HG03280 (cell line): ENCODE measurements at regions not wholly inside any gene's neighbourhood (a gene's known extent, or its start where the extent isn't known, plus 50 kb on each side); places are given as distances from the start of the nearest gene placed in this dataset.
"Not testable (repeated sequence)": the region's sequence is repeated elsewhere in the genome, so short reads cannot be mapped to it uniquely, and the experiment has no call there.

Experiments used
- ATAC-seq: cut with Tn5 transposase; IDR thresholded peaks from one replicate; pipeline ENCODE4 v1.9.1; 2021; ENCODE audit warnings: mild to moderate bottlenecking, moderate library complexity; ENCODE audit not compliant: unreplicated experiment

DNA sequence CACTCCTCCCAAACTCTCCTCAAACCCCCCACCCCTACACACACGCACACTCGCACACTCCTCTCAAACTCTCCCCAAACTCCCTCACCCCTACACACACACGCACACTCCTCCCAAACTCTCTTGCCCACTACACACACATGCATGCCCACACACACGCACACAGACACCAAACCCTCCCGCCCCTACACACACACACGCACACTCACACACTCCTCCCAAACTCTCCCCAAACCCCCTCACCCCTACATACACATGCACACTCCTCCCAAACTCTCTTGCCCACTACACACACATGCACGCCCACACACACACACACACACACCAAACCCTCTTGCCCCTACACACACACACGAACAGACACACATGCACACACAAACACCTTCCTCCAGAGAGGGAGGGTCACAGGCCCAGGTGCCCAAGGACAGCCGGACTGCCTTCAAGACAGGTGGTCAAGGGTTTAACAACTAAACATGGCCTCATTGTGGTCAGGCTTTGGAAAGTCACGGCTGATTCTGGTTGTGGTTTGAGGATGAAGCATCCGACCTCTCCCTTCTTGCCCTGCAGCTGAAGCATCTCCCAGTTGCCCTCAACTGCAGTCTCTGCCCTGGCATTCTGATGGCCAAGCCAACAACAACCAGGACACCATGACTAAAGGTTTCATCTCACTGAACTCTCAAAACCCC, 72.3 kb upstream of the SNTG2 start:
- no peak for ATAC-seq

DNA sequence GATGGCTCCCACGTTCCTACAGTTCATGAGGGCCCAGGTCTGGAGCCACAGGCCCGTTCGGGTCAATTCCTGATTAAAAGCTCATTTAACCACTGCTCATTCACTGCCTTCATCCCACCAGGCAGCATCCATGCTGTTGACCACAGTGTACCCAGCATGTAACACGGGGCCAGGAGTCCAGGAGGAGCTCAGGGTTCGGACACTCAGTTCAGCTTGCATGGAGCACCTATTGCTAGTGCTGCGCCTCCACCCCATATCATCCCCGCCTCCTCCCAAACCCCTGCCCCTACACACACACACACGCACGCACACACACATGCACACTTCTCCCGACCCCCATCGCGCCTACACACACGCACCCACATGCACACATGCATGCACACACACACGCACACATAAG, 72.9 kb upstream of the SNTG2 start:
- no peak for ATAC-seq

DNA sequence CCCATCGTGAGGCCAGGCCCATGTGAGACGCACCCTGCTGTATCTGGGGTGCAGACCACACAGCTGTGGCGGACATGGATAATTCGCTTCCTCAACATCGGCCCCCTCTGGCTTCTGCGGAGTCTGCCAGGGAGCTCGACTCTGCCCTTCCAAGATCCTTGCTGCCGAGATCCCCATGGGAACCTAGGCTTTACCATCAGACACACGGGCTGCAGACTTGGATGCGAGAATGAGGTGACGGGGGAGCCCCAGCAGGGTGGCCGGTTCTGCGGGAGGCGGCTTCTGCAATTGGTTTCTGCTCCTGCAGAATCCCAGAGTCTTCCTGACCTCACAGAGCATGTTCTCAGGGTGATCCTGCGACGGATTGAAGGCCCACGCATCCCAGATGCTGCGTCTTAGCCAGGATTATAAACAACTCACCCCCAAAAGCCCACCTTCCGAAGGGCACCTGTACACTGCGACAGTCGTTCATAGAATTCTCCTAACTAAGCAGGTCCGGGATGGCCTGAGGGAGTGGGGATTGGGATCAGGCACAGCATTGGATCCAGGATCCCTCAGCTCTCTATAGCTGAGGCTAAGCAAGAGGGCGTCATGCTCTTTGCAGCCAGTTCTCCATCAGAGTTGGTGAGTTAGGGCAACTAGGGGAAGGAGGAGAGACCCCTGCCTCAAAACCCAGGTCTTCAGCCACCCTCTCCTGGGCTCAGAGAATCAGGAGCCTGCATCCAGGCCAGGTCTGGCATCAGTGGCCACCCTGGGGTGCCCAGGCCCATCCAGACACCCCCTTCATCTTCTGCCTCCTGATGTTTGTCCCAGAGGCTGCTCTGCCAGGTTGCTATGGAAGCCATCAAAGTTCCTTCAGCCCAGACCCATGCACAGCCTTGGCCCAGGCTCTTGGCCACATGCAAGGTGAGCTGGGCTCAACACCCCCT, 74.7 kb upstream of the SNTG2 start:
- no peak for ATAC-seq

DNA sequence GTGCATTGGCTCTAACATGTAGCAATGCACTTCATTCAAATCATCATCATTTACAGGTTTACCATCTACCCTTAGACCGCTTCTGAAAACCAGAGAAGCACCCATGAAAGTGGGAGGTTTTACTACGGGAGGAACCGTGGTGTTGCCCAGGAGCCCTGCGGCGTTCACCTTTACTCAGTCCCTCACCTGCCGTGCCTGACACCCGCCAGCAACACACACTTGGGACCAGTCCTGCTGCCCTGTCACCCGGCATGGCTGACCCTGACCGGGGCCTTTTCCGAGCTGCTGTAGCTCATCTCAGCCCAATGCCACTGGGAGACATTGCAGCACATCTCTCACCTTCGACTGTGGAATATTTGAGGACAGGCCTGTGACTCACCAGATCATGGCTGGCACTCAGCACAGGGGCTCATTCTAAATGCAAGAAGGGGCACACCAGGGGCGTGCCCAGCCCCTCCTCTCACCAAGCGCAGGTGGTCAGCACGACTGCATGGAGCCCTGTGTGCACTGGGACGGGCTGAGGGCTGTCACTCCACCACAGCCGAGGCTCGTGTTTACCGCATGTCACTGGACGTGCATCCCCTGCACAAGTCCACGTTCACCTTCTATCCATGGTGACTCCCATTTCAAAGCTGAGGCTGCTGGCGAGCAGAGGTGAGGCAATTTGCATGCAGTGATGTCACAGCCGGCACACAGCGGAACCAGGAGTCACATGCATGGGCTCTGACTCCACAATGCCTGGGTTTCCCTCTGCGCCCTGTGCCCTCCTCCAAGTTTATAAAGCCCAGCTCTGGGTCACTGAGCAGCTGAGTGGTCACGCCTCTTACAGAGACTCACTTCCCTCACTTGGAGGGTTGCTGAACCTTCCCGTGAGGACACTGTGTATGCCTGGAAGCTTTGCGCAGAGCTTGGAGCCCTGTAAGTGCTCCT, 76.7 kb upstream of the SNTG2 start:
- ATAC-seq, result no peak

DNA sequence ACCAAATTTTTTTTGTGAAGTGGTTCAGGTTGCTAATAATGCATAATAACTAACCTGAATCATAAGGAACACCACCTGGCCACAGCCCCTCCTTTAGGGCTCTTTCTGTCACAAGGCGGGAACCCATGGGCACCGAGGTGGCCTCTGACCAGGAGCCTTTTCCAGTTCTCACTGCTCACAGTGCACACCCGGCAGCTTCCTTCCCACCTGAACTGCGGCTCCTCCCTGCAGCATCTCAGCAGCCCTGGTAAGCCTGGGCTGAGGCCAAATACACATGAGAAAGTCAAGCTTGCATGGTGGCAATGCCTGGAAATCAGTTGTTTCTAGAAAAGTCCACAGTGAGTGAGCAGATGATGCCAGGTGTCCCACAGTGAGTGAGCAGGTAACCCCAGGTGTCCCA, 77.6 kb upstream of the SNTG2 start:
- no peak for ATAC-seq

DNA sequence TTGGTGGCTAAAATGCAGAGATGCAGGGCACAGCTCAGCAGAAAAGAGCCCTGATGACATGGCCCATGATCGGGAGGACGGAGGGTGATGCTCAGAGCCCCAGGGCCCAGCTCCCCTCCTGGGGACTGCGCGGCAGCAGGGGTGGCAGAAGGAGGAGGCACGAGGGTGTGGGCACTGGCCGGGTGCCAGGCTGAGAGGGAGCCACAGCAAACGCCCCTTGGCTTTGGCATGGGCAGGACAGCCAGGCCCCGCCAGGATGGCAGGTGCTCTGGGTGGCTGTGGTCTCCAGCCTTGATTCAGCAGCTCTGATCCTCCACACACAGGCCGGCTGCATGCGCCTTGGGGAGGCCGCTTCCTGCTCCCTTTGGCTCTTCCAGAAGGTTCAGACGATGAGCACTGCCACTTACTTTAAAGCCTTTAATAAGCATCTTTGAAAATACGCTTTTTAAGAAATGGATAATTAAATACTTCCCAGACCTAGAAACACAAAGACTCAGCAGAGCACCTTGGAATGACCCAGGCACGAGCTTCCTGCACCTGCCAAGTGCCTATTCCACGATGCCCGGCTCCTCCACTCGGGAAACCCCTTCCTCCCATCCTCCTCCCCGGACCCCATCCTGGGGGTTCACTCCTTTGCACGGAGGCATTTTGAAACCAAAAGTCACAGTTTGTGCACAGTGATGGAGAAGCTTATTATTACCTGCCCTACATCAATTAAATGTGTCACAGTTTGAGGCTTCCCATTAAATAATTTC, 78.5 kb upstream of the SNTG2 start:
- ATAC-seq, result no peak

DNA sequence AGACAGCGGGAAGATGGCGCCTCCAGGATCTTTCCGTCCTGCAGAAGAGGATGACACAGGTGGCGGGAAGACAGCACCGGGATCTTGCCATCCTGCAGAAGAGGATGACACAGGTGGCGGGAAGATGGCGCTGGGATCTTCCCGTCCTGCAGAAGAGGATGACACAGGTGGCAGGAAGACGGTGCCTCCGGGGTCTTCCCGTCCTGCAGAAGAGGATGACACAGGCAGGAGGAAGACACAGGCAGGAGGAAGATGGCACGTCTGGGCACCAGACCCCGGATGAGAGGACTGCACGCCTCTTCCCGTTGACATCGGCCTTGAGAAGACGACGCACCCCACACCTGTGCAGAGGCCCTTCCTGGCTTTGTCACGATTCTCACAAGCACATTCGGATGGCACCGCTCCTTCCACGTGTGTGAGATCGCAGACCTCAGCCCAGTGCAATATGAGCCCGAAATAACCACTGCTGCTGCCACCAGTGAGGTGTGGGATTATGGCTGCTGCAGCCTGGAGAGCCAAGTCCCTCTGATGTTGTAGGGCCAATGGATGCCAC, 79.4 kb upstream of the SNTG2 start:
- ATAC-seq, result no peak

DNA sequence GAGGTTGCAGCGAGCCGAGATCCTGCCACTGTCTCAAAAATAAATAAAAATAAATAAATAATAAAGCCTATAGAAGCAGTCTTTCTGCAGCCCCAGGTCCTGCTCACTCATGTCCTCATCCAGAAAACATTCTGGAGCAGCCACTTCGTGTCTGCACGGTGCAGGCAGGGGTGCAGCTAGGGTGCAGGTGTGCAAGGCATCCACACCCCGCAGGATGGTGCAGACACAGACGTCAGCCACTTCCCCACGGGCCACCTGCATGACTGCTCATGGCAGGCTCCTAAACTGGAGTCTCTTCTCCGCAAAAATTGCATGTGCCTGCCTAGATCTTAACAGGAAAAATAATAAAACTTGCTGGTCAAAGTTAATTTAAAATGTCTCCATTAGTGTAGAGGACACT, 80.2 kb upstream of the SNTG2 start:
- ATAC-seq, result no peak

DNA sequence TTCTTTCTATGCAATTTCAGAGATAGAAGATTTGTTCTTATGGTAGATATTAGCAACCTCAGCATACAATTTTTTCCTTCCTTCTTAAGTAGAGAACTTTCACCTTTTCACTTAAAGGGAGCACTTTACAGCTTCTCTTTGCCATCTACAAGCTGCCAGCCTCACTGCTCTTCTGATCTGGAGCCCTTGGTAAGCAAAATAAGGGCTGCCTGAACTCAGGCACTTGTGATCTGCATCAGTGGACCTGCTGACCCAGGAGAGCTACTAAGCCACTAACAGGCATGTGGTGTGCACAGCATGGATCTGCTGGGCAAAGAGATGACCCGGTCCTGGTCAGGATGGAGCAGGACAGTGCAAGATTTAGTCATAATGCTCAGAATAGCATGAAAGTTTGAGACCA, 80.8 kb upstream of the SNTG2 start:
- no peak for ATAC-seq

DNA sequence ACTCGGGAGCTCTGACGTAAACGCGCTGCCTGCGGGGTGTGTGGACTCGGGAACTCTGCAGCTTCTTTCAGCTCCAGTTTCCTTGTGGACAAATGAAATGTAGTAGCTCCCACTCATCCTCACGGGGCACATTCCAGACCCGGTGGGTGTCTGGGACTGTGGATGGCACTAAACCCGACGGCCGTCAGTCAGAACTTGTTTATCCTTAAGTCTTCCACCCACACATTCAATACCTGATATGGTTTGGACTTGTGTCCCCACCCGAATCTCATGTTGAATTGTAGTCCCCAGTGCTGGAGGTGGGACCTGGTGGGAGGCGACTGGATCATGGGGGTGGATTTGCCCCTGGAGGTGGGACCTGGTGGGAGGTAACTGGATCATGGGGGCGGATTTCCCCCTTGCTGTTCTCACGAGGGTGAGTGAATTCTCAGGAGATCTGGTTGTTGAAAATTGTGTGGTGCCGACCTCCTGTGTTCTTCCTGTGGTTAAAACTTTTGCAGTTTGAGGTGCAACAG, 81.2 kb upstream of the SNTG2 start:
- ATAC-seq, result no peak

DNA sequence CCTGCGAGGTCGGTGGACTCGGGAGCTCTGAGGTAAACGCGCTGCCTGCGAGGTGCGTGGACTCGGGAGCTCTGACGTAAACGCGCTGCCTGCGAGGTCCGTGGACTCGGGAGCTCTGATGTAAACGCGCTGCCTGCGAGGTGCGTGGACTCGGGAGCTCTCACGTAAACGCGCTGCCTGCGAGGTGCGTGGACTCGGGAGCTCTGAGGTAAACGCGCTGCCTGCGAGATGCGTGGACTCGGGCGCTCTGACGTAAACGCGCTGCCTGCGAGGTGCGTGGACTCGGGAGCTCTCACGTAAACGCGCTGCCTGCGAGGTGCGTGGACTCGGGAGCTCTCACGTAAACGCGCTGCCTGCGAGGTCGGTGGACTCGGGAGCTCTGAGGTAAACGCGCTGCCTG, 81.8 kb upstream of the SNTG2 start:
- not testable (repeated sequence) for ATAC-seq

DNA sequence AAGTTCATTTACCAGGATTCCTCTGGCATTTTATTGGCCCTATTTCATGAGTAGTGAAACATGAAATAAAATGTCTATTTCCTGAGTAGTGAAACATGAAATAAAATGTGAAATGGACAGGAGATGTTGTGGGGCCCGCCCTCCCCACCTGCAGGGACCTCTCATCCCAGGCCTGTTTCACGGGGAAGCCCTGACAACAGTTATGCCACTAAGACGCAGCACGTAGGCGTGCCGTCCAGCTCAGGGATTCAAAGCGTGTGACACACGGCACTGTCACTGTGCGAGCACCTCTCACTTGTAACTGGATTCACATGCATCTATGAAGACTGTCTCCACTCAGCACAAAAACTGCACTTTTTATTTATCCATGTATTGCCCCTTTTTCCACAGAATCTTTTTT, 83.4 kb upstream of the SNTG2 start:
- ATAC-seq, result no peak

DNA sequence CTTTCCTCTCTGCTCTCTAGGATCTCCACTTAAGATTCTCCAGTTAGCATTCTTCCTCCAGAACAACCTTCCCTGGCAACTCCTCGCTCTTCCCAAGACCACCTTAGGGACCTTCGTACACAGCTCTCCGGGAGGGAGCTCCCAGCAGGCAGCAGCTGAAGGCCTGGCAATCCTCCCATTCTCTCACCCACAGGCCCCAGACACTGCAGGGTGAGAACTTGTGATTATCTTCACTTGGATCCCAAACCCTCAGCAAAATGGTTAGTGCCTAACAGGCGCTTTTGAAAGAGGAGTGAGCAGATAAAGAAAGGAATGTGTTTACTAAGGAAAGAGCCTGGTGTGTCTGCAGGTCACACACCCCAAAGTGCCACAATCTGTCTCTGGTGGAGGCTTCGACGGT, 83.8 kb upstream of the SNTG2 start:
- ATAC-seq, result no peak

DNA sequence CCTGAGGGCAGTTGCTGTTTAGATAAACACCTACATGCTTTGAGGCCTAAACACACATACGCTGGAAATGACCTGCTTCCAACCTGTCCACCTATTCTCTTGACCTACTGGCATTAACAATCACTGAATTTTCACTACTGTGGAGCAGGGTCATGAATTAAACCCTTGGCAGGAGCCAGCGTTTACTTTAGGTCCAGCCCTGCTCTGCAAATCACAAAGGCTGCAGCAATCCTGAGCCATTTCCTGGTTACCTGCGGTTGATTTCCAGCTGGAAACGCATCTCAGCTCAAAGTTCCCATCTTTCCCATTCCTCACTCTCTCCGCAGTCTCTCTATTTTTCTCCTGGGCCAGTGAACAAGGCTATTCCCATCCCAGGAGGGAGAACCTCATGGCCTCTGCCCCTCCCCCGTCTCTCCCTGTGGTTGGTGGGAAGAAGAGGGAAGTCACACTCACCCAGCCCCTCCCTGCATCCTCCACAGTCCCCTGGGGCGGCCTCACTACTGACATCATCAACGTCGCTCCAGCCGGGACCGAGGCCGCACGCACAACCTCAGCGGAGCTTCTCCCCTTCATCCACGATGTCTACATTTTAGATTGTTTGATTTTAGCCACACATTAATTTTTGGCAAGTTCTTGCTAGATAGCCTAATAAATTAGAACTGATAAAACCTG, 84.5 kb upstream of the SNTG2 start:
- ATAC-seq, result no peak

DNA sequence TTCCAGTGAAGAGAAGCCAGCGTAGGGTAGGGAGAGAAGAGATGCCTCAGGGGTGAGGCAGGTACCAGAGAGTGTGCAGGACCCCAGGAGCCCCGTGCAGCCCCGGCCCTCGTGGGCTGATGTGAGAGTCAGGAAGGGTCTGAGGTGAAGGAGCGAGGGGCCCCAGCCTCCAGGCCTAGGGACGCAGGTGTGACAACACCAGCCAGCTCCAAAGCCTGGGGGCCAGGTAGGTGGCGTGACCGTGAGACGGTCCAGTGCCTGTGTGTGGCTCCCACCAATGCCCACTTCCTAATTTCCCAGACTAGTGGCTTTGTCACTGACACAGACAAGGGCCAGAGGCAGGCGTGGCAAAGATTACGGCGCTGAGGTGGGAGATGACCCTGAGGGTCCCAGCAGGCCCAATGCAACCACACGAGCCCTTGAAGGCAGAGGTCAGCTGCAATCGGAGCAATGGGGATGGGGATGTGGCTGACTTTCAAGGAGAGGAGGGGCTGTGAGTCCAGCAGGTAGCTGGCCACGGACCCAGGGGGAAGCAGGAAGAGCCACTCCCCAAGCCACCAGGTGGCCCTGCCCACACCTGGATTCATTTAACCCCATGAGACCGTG, 86.0 kb upstream of the SNTG2 start:
- no peak for ATAC-seq

DNA sequence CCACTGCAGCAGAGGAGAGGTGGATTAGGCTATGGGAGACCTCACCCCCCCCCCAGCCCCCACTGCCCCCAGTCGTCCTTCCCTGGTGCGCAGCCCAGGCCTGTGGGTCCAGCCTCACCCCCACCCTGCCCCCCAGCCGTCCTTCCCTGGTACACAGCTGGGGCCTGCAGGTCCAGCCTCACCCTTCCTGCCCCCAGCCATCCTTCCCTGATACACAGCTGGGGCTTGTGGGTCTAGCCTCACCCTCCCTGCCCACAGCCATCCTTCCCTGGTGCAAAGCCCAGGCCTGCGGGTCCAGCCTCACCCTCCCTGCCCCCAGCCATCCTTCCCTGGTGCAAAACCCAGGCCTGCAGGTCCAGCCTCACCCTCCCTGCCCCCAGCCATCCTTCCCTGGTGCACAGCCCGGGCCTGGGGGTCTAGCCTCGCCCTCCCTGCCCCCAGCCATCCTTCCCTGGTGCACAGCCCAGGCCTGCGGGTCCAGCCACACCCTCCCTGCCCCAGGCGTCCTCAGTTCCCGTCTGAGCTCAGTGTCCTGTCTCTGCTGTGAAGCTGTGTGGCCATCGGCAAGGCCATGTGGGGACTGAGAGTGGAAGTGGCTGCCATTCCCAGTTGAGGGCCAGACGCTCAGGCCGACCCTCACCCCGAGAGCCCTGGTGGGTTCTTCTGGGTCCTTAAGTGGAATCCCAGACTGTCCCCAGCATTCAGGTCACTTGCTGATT, 86.8 kb upstream of the SNTG2 start:
- ATAC-seq, result no peak

DNA sequence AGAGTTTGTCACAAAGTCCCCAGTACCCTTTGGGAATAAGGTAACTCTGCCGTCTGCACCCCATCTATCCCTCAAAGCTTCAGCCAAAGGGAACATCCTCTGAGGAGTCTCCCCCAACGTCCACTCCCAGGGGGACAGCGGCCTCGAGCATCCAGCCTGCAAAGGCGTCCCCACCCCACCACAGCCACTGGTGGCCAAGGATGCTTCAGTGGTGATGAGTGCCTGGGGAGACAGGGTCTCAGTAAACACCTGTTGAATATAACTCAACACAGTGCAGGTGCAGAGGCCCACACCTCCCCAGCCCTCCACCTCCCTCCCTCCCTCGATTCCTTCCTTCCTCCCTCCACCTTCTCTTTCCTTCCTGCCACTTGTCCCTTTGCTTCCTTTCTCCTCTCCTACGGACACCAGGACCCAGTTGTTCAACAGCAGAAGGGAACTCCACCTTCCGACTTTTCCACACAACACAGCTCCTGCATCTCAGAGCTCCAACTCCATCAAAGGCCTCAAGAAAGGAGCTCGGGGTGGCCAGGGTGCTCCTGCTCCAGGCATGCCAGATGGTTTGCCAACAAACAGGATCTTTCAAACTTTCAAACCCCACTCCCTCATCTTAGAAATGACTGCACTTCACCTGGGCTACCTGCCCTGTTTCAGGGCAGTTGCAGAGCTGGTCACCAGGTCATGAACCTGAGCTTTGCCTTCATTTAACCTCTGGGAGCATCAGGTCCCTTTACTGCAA, 87.8 kb upstream of the SNTG2 start:
- no peak for ATAC-seq

DNA sequence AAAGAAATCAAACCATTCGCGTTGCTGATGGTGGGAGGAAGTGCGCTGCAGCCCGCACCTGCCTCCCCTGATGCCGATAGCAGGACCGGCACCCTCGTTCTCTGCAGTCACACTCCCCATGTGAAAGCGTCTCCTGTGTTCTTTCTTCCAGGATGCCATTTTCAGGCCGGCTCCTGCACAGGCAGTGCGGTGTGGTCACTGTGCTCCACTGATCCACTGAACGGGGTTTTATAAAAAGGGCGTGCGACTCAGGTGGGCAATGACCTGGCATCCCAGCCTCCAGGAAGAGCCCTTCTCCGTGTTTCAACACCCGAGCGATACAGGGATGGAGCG, 88.3 kb upstream of the SNTG2 start:
- no peak for ATAC-seq
